DND-41 (cell line): ENCODE measurements at regions not wholly inside any gene's neighbourhood (a gene's known extent, or its start where the extent isn't known, plus 50 kb on each side); places are given as distances from the start of the nearest gene placed in this dataset.

Source experiments
- ATAC-seq: fragments of 200-7000 bp; cut with Tn5 transposase; 3 replicates; pipeline ENCODE4 v1.9.1; 2021; ENCODE audit warnings: low read depth; ENCODE audit not compliant: insufficient read depth
- DNase-seq: peaks from one replicate; pipeline ENCODE4 v3.0.0-alpha.2; 2020
- H2AFZ ChIP-seq: 2 replicates; pipeline ENCODE4 v1.6.0; 2012; ENCODE audit warnings: low read depth, low read length
- H3K27ac ChIP-seq: 2 replicates; pipeline ENCODE4 v1.5.1; 2012; ENCODE audit warnings: low read length, inconsistent platforms
- H3K27me3 ChIP-seq: fragments of 200-600 bp; sonication (generic); 2 replicates; pipeline ENCODE4 v1.6.0; 2012; ENCODE audit warnings: low read length, mild to moderate bottlenecking, inconsistent platforms; ENCODE audit not compliant: insufficient read depth, poor library complexity
- H3K36me3 ChIP-seq: 2 replicates; pipeline ENCODE4 v1.5.1; 2012; ENCODE audit warnings: low read length, inconsistent platforms; ENCODE audit not compliant: insufficient read depth
- H3K4me1 ChIP-seq: 2 replicates; pipeline ENCODE4 v1.5.1; 2012; ENCODE audit warnings: mild to moderate bottlenecking, low read length; ENCODE audit not compliant: insufficient read depth
- H3K4me2 ChIP-seq: 2 replicates; pipeline ENCODE4 v1.6.0; 2012; ENCODE audit warnings: mild to moderate bottlenecking, moderate library complexity, low read length, inconsistent platforms; ENCODE audit not compliant: insufficient read depth
- H3K4me3 ChIP-seq, 2 experiments: fragments of 200-600 bp in 1 of 2; shearing (Covaris generic) in 1 of 2; 2 replicates each; pipeline ENCODE4 v1.5.1; 2012 to 2016; ENCODE audit warnings: inconsistent platforms in 2 of 2, low read length in 2 of 2, mild to moderate bottlenecking in 2 of 2, low read depth in 1 of 2, moderate library complexity in 1 of 2
- H3K79me2 ChIP-seq: 2 replicates; pipeline ENCODE4 v1.6.0; 2012; ENCODE audit warnings: low read length, inconsistent platforms; ENCODE audit not compliant: insufficient read depth
- H3K9ac ChIP-seq: 2 replicates; pipeline ENCODE4 v1.6.0; 2012; ENCODE audit warnings: low read depth, mild to moderate bottlenecking, inconsistent platforms, low read length, moderate library complexity
- H3K9me3 ChIP-seq: 2 replicates; pipeline ENCODE4 v1.5.1; 2012; ENCODE audit warnings: low read length, moderate library complexity, mild to moderate bottlenecking, inconsistent platforms; ENCODE audit not compliant: insufficient read depth, severe bottlenecking
- H4K20me1 ChIP-seq: 2 replicates; pipeline ENCODE4 v1.6.0; 2012; ENCODE audit warnings: low read length; ENCODE audit not compliant: insufficient read depth
- EZH2 ChIP-seq: IDR thresholded peaks from 3 replicates; pipeline ENCODE4 v1.6.1; 2012; ENCODE audit warnings: borderline replicate concordance, low read depth, mild to moderate bottlenecking, moderate library complexity, low read length, inconsistent platforms; ENCODE audit not compliant: severe bottlenecking
- TF ChIP-seq, protein P1 (sequence below): IDR thresholded peaks from 2 replicates; pipeline ENCODE4 v1.5.1; 2012; ENCODE audit warnings: borderline replicate concordance, low read length, moderate library complexity, mild to moderate bottlenecking; ENCODE audit not compliant: poor library complexity, severe bottlenecking; ENCODE audit errors: extremely low read depth

DNA sequence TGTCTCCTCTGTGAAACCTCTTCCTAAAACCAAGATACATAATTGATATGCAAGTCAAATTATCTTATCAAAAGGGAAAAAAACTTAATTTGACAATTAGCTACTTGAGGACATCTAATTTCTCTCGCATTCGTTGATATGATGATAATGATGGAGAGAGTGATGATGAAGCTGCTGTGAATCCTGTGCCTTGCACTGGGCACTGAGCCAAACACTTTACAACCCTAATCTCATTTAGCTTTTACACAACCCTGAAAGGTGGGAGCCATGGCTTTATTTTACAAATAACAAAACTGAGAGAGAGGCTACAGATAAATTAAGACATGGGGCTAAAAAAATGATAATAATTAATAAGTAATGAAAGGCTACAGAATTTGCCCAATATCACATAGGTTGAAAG is 176.0 kb downstream of the NOC3L start:
- no peak for DNase-seq
- H3K4me2 ChIP-seq, result no peak overlapping the region
- H3K36me3 ChIP-seq, result no peaks in the 10 kb centered on the region
- H3K79me2 ChIP-seq, result no peaks in the 10 kb centered on the region
- no peak overlapping the region for H2AFZ ChIP-seq
- ATAC-seq, result no peak
- no peaks in the 10 kb centered on the region for H3K9me3 ChIP-seq
- H4K20me1 ChIP-seq, result no peaks in the 10 kb centered on the region
- no peaks in the 10 kb centered on the region for H3K4me1 ChIP-seq
- no peak overlapping the region for H3K9ac ChIP-seq
- H3K4me3 ChIP-seq, result no peak overlapping the region
- no peak overlapping the region for H3K27ac ChIP-seq
- TF ChIP-seq, protein P1, sequence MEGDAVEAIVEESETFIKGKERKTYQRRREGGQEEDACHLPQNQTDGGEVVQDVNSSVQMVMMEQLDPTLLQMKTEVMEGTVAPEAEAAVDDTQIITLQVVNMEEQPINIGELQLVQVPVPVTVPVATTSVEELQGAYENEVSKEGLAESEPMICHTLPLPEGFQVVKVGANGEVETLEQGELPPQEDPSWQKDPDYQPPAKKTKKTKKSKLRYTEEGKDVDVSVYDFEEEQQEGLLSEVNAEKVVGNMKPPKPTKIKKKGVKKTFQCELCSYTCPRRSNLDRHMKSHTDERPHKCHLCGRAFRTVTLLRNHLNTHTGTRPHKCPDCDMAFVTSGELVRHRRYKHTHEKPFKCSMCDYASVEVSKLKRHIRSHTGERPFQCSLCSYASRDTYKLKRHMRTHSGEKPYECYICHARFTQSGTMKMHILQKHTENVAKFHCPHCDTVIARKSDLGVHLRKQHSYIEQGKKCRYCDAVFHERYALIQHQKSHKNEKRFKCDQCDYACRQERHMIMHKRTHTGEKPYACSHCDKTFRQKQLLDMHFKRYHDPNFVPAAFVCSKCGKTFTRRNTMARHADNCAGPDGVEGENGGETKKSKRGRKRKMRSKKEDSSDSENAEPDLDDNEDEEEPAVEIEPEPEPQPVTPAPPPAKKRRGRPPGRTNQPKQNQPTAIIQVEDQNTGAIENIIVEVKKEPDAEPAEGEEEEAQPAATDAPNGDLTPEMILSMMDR, result no peak
- no peak for TF ChIP-seq EZH2
- H3K27me3 ChIP-seq, result no peaks in the 10 kb centered on the region

DNA sequence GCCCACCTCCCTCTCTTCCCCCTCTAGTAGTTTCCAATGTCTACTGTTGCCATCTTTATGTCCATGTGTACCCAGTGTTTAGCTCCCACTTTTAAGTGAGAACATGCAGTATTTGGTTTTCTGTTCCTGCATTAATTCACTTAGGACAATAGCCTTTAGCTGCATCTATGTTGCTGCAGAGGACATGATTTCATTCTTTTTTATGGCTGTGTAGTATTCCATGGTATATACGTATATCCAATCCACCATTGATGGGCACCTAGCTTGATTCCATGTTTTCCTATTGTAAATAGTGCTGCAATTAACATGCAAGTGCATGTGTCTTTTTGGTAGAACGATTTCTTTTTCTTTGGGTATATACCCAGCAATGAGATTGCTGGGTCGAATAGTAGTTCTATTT is 170.4 kb downstream of the NOC3L start:
- H3K79me2 ChIP-seq, result no peaks in the 10 kb centered on the region
- no peak overlapping the region for H2AFZ ChIP-seq
- no peak overlapping the region for H3K9ac ChIP-seq
- H3K9me3 ChIP-seq, result no peaks in the 10 kb centered on the region
- ATAC-seq (no peak), DNase-seq (no peak)
- H3K27ac ChIP-seq, result no peak overlapping the region
- no peaks in the 10 kb centered on the region for H3K27me3 ChIP-seq
- TF ChIP-seq EZH2, result no peak
- TF ChIP-seq, protein P1, result no peak
- H3K4me2 ChIP-seq, result no peak overlapping the region
- no peaks in the 10 kb centered on the region for H4K20me1 ChIP-seq
- no peaks in the 10 kb centered on the region for H3K36me3 ChIP-seq
- no peaks in the 10 kb centered on the region for H3K4me1 ChIP-seq
- no peak overlapping the region for H3K4me3 ChIP-seq

DNA sequence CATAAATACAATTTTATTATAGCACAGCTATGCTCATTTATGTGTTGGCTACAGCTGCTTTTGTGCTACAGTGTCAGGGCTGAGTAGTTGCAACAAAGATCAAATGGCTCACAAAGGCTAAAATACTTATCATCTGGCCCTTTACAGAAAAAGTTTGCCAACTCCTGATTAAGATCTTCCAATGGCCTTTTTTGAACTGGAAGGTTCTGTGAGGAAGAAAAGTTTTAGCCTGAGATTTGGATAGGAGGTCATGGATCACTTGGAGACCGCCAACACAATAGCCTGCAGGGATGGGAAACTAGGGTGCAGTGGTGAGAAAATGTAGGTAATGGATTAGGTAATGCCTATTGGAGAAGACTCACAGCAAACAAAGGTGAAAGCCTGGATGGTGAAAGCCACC is 169.8 kb downstream of the NOC3L start:
- Histone ChIP-seq H2AFZ (no peak overlapping the region), H4K20me1 (no peaks in the 10 kb centered on the region), H3K4me1 (no peaks in the 10 kb centered on the region), H3K9ac (no peak overlapping the region), H3K9me3 (no peaks in the 10 kb centered on the region), H3K36me3 (no peaks in the 10 kb centered on the region), H3K27ac (no peak overlapping the region), H3K4me2 (no peak overlapping the region), H3K4me3 (no peak overlapping the region), H3K79me2 (no peaks in the 10 kb centered on the region), H3K27me3 (no peaks in the 10 kb centered on the region)
- no peak for DNase-seq
- no peak for ATAC-seq
- no peak for TF ChIP-seq EZH2
- TF ChIP-seq, protein P1, result no peak

DNA sequence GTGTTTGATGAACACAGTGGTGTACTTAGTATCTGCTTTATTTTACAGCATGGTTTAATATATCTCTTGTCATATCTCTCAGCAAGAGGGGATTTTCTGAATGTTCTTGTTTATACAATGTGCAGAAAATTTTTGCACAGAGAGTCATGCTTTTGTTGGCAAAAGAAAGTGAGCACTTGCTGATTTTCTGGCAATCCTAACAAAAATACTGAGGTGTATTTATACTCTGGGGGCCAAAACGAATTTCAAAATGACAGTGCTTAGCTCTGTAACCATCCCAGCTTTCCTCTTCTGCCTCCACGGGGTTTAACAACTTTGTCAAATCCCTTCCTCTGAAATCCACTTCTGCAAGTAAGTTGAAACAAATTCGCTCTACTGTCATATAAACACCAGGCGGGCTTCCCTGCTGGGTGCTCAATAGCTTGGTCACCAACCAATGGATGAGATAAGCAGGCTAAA is 169.2 kb downstream of the NOC3L start:
- Histone ChIP-seq H3K4me3 (no peak overlapping the region), H3K4me1 (no peaks in the 10 kb centered on the region), H3K9ac (no peak overlapping the region), H3K4me2 (no peak overlapping the region), H3K79me2 (no peaks in the 10 kb centered on the region), H3K9me3 (no peaks in the 10 kb centered on the region), H2AFZ (no peak overlapping the region), H3K36me3 (no peaks in the 10 kb centered on the region), H4K20me1 (no peaks in the 10 kb centered on the region), H3K27me3 (no peaks in the 10 kb centered on the region), H3K27ac (no peak overlapping the region)
- ATAC-seq (no peak), DNase-seq (no peak)
- TF ChIP-seq EZH2, result no peak
- TF ChIP-seq, protein P1, result no peak
